Activated T-helper 1 cell treated with anti-CD3 and anti-CD28 coated beads, Interleukin-2, amount 50 U/mL, for 16 hours (primary cell): ENCODE measurements at regions not wholly inside any gene's neighbourhood (a gene's known extent, or its start where the extent isn't known, plus 50 kb on each side); places are given as distances from the start of the nearest gene placed in this dataset.
"Not testable (repeated sequence)": the region's sequence is repeated elsewhere in the genome, so short reads cannot be mapped to it uniquely, and the experiment has no call there.

Experiments used
- DNase-seq, 2 donors: peaks; one replicate each; pipeline ENCODE4 v3.0.0-alpha.2; 2020; ENCODE audit warnings: low read depth in 1 of 2, low spot score in 1 of 2

DNA sequence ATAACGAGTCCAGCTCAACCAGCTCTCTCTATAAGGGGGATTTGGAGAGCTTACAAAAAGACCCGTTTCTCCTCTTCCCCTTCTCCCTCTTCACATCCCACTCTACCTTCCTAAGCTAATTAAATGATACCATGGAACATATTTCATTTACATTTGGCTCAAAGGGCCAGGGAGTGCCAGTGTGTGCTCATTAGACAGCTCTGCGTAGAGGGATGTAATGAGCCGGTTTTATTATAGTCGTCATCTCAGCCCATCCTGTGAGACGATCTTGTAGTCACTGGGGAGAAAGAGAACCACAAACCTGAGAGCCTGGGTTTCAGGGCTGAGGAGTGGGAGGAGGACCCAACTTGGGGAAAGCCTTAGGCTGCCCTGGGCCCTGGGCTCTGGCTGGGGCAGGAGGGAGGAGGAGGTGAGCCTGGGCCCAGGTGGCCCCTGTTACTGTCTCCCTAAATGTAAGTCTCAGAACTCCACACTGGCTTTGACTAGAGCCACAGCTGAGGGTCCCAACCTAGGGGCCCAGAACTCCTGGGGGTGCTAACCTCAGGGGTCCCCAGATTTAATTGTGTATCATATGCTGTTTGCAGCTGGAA lies 354.6 kb downstream of the MATN1 start:
- DNase-seq, result no peak

DNA sequence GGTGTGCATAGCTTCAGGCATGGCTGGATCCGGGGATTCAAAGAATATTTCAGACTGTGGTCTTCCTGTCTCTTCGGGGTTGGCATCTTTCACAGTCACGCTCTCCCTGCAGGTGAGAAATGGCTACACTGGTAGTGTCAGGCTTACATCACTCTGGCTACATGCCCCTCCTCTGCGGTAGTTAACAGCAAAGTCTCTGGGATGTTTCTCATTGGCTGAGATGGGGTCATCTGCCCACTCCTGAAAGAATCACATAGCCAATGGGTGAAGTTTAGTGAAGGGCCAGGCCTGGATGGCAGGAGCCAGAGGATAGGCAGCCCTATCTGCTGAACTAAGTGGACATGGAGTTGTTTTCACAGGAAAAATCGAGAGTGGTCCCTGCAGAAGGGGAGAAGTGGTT lies 356.5 kb downstream of the MATN1 start:
- no peak for DNase-seq

DNA sequence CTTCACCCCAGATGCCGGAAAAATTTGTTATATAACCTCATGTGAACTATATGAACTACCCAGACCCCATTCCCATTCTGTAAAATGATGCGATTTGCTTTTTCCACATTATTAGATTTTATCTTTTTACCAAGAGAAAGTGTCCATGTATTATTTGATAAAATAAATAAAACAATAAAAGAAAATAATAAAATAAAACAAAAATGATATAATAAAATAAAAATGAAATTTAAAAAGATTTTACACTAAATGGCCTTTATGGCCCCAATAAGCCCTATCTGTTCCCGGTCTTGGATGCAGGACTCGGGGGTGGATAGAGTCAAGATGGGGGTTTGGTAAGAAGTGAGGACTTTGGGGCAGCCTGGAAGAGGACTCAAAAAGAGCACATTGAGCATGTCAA lies 357.2 kb downstream of the MATN1 start:
- DNase-seq, result no peak

DNA sequence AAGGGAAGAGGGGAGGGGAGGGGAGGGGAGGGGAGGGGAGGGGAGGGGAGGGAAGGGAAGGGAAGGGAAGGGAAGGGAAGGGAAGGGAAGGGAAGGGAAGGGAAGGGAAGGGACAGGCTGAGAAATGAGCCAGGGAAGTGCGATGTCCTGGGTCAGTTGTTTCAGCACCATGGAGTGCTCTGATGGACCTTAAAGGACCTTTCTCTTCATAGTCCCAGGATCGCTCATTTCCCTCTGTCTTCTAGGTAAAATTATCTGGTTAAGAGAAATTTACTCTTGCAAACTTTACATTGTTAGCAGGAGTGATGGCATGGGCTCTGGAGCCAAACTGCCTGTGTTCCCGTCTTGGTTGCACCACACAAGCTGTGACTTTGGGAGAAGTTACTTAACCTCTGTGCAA lies 357.8 kb downstream of the MATN1 start:
- no peak for DNase-seq

DNA sequence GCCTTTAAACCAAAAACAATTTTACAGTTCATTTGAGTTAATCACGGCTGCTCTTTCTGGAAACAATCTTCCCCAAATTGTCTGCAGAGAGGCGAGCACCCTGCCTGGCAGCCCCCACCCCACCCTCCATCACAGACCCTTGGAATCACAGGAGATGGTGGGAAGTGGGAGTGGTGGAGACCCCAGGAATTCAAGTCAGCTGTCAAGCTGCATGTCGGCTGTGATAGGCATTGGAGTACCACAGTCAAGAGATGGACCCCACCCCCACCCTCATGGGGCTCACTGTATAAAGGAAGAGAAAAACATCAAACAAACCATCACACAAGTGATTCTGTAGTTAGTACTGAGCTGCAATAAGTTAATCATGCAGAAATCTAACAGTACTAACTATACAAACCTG lies 360.4 kb downstream of the MATN1 start:
- no peak for DNase-seq

DNA sequence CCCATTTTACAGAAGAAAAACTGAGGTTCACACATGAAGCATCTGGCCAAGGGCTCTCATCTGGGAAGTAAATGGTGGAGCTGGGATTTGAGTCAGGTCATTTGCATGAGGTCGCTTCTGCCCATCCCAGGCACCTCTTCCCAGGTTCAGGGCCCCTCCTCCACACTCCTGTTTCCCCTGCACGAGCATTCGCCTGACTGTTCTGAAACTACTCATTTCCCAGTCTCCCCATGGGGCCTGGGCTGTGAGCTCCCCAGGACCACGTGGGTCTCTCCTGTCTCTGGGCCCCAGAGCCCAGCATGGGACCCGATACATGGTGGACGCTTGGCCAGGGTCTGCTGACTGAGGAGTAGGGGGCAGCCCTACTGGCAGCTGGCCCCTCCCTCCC lies 360.8 kb downstream of the MATN1 start:
- DNase-seq, result no peak

DNA sequence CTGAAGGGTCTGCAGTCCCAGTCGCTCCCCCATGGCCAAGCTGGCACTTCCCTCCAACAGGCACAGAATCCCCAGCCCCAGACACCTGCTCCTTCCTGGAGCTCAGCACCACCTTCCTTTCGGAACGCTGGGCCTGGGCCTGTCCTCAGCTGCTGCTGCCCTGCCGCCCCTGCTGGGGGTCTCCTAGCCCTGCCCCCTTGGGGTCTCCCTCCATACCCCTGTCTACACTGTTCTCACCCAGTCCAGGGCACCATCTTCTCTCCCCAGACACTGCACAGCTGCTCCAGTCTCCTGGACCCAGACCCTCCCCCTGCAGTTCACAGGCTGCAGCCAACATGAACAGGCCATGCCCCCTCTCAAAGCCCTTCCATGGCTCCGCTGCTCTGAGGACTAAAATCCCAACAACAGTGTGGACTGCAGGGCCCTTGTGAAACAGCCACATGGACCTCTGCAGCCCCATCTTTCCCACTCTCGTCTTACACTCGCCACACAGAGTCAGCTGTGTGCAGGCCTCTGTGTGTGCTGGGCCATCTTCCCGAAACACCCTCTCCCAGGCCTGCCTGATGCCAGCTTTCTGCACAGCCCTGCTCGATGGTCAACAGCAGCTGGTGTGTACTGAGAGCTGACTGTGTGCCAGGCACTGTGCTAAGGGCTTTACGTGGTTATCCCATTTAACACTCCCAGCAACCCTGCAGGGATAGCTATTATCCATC lies 361.3 kb downstream of the MATN1 start:
- not testable (repeated sequence) for DNase-seq

DNA sequence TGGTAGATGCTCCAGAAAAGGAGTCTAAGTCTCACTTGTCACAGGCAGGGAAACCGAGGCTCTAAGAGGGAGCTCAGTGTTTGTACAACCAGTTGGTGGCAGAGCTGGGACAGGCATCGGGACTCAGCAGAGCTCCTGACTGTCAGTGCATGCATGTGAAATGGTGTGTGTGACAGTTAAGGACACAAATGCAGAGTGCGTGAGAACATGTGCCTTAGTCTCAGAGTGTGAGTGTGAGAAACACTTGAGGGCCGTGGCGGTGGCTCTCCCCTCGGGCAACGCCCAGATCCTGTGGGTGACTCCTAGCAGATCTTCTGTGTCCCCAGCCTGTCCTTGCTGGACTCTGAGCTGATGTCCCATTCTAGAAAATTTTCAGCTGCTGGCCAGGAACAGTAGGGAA lies 362.6 kb downstream of the MATN1 start:
- no peak for DNase-seq

DNA sequence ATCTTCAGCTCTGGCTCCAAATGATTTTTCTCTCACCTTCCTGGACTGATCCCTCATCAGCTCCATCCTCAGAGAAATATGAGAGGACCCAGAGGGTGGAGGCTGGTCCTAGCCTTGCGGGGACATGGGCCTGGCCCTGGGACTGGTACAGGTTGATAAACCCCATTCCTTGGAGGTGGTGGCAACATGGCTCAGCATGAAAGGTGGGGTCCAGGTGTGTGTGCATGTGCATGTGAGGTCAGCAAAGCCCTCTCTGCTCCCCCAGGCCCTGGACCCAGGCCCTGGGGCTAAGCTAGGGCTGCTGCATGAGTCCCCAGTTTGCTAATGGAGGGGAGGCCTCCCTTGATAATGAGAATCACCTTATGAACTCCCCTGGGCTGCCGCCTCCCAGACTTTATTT lies 363.1 kb downstream of the MATN1 start:
- DNase-seq, result no peak

DNA sequence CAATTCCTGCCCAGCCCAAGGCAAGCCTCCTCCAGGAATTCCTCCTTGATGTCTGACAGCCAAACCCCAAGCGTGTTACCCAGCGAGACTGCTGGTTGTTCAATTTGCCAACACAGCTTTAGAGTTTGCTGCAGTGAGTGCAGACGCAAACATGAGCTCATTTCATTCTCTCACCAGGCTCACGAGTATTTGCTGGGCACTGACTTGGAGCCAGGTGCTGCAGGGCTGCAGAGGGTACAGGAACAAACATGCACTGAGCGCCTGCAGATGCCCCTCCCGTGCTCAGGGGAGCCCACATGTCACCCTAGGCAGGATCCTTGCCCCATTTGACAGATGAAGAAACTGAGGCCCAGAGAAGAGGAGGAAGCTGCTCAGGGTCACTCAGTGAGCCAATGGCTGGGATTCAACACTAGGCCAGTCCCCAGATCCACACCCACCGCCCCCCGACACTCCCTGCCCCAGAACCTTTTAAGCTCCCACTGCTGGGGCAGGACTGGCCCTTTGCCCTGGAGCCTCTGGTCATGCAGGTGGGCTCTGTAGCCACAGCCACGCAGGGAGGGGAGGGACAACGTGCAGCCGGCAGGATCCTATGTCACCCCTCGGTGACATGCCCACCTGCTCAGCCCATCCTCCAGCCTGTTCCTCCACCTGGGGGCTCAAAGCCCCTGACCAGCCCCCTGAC lies 363.7 kb downstream of the MATN1 start:
- DNase-seq, result no peak

DNA sequence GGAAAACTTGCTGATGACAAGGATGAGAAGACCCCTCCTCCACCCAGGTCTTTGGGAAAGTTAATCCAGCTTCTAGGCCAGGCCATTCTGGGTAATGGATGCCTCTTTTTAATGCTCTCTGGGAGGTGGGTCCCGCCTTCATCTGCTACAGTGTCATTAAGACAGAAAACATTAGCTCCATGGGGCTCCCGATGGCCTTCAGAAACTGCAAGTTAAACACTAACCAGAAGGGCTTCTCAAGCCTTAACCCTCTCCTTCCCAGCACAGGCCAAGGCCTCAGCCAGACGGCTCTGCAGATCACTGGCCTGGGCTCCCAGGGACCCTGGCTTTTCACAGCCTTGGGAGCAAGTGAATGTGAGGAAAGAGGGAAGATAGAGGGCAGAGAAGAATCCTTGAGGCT lies 364.9 kb downstream of the MATN1 start:
- no peak for DNase-seq

DNA sequence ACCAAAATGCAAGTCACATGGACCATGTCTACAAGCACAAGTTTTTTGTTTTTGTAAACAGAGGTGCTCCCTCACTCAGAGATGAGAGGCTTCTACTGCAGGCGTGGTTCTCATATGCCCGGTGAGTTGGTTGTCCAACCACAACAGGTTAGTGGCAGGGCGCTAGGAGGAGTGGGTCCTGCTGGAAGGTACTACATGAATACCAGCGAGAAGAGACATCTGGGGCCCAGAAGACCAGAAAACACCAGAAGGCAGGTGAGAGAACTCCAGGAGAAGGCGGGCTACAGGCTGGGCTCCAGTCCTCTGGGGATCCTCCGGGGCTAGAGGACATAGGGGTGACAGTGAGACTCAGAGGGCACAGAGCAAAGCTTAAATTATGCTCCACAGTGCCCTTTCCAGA lies 366.5 kb downstream of the MATN1 start:
- DNase-seq, result no peak

DNA sequence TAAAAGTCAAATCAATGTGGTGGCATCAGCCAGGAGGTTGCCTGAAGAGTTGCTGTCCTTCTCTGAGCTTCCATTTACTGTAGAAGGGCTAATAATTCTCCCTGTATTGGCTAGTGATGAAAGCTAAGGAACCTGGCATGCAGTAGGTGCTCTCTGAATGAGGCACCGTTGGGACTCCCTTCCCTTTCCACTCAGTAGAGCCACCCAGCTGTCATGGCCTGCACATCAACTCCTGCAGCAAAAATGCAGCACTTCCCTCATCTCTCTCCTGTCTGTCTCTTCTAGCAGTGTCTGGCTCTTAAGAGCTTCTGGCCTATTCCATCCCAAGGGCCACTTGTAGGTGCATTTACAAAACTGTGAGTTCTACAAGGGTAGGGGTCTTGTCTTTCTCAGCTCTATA lies 369.0 kb downstream of the MATN1 start:
- no peak for DNase-seq

DNA sequence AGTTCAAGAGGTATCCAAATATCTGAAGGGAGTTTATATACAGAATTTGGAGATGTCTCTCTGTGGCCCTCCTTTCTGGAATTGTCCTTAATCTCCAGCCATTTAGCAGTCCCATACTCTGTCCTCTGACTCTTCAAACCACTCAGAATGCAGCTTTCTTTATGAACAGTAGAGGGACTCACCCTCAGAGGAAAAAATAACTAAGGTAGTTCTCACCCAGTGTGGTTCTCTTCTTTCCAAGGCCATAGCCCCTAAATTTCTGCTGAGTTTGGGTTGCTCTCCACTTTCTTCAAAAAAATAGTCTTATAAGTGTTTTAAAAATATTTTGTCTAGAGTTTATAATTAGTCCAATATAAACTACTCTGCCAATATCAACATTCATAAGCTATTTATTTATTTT lies 369.7 kb downstream of the MATN1 start:
- DNase-seq, result no peak

DNA sequence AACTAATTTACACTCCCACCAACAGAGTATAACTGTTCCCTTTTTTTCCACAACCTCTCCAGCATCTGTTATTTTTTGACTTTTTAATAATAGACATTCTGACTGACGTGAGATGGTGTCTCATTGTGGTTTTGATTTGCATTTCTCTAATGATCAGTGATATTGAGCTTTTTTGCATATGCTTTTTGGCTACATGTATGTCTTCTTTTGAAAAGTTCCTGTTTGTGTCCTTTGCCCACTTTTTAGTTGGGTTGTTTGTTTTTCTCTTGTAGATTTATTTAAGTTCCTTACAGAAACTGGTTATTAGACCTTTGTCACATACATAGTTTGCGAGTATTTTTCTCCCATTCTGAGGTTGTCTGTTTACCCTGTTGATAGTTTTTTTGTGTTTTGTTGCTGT lies 375.2 kb downstream of the MATN1 start:
- no peak for DNase-seq

DNA sequence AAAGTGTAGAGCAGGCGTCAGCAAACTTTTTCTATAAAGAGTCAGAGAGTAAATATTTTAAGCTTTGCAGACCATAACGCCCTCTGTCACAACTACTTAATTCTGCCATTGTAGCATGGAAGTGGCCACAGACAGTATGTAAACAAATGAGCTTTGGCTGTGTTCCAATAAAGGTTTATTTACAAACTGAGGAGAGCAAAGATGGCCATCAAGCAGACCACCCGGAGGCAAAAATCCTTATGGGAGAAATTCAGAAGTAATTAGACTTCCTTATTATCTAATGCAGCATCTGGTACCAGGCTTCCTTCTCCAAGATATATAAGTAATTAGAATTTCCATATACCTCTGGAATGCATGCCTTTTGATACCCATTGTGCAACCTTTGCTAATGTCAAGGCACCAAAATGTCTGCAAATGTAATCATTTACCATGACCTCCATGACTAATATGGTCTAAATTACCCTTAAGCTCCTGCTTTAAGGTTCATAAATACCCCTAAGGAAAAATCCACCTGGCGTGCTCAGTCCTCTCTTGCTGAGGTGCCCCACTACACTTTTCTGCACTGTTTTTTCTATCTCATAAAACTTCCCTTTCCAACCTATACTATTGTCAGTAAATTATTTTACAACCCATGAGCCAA lies 377.8 kb downstream of the MATN1 start:
- no peak for DNase-seq

DNA sequence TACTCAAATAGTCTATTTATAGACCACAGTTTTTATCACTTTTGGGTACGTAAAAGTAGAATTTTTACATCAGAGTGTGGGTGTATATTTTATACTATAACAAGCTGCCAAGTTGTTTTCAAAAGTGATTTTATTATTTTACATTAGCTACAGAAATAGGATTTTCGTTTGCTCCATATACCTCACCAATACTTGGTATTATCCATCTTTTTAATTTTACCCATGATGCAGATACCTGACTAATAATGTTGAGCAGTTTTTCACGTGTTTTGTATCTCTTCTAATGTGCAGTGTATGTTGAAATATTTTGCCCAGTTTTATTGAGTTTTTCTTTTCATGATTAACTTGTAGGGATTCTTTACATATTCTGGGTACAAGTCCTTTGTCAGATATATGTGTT lies 379.8 kb downstream of the MATN1 start:
- DNase-seq, result no peak

DNA sequence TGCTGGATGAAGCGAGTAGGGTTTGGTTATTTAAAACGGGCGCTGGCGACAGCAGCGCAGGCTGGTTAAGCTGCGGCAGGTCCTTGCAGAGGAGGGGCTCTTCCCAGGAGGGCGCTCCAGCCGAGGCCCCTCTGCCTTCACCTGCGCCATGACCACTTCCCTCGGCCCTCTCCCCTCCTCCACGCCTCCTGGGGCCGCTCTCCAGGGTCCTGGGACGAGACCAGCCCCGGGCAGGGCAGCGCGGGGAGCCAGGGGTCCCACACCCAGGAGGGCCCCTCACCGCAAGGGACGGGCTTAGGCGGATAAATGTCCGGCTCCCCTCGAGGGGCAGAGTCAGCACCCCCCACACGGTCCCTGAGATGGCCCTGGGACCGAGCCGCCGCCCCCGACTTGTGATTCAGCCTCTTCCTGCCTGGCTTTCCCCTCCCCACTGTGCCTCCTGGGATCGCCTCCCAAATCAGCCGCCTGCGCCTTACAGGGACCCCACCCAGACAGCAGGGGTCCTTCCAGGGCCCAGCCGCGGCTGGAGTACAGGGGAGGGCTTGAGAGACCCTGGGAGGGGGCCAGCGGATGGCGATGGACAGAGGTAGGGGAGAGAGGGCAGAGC lies 380.7 kb downstream of the MATN1 start:
- DNase-seq, result no peak

DNA sequence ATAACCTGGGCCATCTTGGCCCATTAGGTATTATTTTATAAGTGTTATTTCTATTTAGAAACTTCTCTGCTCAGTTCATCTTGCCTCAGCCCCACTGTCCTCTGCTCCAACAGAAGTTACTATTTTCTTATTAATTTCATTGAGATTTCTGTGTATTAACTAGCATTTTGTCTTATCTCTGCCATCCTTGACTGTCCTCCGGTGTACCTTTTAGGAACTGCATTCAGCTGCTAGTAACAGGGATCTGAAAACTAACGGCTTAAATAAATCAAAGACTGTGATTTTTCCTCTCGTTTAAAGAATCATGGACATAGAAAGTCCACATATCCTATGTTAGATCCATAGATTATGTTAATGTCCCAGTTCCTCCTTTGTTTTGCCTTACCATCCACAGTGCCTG lies 382.5 kb downstream of the MATN1 start:
- no peak for DNase-seq

DNA sequence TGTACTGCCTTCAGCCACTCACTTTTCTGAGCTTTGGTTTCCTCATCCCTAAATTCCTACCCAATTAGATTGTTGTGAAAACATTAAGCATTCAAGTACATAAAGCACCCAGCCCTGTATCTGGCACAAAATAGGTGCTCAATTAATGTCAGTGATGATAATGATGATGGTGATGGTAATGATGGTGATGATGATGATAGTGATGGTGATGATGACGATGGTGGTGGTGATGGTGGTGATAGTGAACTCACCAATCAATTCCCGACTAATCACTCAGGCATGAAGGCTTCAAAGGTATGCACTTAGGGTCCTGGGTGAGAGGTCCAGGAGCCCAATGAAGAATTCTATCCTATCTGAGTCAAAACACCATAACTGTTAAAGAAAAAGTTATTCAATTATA lies 383.5 kb downstream of the MATN1 start:
- no peak for DNase-seq

DNA sequence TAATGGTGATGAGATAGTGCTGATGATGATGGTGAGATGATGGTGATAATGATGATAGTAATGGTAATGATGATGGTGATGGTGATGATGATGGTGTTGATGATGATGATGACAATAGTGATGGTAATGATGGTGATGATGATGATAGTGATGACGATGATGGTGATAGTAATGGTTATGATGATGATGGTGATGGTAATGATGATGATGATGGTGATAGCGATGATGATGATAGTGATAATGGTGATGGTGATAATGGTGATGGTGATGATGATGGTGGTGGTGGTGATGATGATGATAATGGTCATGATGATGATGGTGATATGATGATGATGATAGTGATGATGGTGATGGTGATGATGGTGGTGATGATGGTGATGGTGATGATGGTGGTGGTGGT lies 384.6 kb downstream of the MATN1 start:
- DNase-seq, result no peak

DNA sequence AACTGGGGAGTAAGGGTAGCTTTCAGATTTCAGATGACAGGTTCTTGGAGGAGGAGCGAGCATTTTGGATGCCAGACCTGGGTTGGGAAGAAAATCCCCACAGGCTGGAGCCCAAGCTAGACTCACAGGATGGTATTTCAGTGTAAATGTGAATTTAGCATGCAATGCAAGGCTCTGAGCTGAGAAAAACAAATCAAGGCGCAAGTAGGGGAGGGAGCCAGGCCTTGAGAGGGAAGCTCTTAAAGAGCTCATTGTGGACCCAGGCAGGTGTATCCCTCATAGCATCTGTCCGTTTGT lies 386.1 kb downstream of the MATN1 start:
- DNase-seq, result no peak
